GM18858 (cell line): ENCODE measurements at regions not wholly inside any gene's neighbourhood (a gene's known extent, or its start where the extent isn't known, plus 50 kb on each side); places are given as distances from the start of the nearest gene placed in this dataset.
A peak's percentile ranks its signal among the peaks of the same experiment; 100 is the strongest.

Experiments used
- ATAC-seq: cut with Tn5 transposase; IDR thresholded peaks from one replicate; pipeline ENCODE4 v1.9.1; 2021; ENCODE audit not compliant: unreplicated experiment

DNA sequence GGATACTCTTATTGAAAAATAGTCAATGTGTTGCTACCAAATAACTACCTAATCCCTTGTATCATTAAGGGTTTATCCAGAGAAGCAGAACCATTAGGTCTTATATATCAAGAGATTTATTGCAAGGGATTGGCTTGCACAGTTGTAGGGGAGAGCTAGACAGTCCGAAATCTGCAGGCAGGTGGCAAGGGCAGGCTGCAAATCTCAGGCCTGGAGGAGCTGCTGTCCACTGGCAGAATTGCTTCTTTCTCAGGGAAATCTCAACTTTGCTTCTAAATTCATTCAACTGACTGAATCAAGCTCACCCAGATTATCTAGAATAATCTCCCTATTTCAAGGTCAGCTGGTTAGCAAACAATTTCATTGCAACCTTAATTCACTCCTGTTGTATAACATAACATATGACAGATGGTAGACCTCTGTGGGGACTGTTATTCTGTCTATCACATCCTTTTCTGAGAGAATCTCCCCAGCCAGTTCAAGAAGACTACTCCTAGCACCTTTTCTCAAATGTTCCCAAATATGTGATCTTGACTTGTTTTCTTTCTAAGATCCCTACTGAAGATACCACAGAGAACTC lies 194.2 kb downstream of the NHLRC3 start:
- no peak for ATAC-seq

DNA sequence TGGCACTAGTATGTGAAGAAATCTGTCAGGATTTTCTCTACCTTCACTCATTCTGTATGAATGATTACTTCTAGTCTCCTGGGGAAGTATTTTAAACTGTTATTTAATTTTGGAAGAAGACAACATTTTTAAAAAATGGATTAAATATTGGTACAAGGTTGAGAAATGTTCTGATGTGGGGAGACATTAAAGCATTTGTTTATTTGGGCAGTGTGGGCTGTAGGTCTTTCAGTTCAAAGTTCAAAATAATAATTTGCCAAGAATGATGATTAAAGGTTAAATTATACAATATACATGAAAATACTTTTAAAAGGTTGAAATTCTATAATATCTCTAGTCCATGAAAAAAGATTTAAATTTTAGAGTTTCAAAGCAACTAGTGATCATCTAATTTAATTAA lies 194.7 kb downstream of the NHLRC3 start:
- no peak for ATAC-seq

GRCh38 chr13:39233519-39233918 lies 195.3 kb downstream of the NHLRC3 start:
- ATAC-seq, result no peak

GRCh38 chr13:39244561-39245230 lies 206.4 kb downstream of the NHLRC3 start:
- ATAC-seq, result no peak

DNA sequence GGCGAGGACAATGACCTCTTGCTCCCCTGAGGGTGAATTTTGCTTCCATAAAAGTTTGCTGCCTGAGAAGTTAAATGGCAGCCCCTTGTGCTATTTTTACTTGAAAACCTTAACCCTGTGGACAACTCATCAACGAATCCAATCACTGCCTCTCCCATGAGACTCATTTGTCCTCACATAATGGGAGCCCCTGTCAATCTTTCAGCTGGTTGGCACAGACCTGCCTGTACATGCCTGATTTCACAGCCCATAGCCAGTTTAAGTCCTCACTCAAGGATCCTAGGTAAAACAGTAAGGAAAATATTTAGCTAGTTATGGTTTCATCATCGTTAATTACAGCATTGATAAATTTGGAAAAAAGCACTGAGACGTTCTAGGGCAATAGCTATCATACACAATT lies 207.4 kb downstream of the NHLRC3 start:
- no peak for ATAC-seq

- ATAC-seq, result no peak
Observed at GRCh38 chr13:39249982-39250381, 211.7 kb downstream of the NHLRC3 start.

DNA sequence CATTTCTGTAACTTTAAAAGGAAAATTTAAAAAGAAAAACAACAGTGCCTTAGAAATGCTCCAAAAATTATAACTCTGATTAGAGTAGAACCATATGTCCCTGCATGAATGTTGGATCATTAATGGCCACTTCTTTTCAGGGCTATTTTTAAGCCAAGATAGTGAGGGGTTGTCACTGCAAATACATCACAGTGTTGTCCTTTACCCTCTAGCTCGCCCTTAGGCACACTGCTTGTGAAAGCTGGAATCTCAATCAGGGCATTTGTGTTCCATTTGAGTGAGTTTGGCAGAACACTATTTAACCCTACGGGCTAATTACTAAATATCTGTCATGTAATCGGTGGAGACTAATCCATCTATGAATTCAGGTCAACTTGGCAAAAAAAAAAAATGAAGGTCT lies 212.2 kb downstream of the NHLRC3 start:
- ATAC-seq, result no peak

GRCh38 chr13:39251340-39251739 lies 213.1 kb downstream of the NHLRC3 start:
- ATAC-seq, result no peak

- ATAC-seq, result no peak
Observed at GRCh38 chr13:39253774-39254173, 215.5 kb downstream of the NHLRC3 start.

DNA sequence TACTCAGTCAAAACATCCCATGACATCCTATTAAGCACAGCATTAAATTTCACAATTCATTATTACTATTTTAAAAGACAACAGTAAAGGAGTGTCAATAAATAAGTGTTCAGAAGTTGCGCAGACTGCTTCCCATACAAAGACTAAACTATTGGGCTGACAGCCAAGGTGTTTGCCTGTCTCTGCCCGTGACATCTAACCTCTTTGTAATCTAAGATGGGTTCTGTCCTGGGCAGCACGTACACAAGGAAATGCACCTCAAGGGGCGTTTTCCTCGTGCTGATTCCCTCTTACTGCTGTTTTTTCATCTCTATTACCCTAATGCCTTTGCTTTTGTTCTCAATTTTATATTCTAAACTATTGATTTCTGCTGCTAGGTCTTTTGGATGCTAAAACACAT lies 216.3 kb downstream of the NHLRC3 start:
- ATAC-seq, result no peak

DNA sequence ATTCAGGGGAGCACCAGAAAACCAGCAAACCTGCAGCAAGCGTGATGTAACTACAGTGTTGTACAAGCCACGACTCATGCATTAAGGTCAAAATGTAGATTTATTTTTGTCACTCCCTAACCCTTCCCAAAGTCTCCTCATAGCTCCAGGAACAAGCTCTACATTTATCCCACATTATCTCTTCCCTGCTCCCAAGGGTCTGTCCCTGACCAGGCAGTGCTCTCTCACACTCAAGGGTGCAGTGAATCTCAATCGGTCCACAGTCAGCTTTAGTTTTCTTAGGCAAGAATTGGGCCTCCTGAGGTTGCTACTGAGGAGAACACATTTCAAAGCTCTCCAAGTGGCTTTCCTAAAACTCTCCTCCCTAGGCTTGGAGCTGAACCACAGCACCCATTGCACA lies 219.4 kb downstream of the NHLRC3 start:
- ATAC-seq, result no peak

- peak; percentile 42 for ATAC-seq
Observed at GRCh38 chr13:39259371-39260140, 221.3 kb downstream of the NHLRC3 start.

GRCh38 chr13:39263033-39263432 lies 224.8 kb downstream of the NHLRC3 start:
- peak; percentile 80 for ATAC-seq

DNA sequence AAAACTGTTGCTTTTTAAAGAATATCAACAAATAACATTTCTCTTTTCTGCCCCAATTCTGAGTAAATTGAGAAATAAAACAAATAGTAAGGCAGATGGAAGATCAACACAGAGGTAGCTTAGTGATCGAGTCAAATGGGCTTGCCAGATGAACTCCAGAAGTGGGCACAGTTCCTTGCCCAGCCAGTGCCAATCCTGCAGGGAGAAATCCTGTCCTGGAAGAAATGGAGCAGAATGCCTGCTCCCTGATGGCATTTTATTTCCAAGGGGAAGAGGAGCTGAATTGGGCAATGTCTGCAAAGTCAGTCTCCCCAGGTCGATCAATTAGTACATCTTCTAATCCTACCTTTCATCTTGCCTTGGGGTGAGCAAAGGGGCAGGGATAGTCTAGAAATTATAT lies 225.3 kb downstream of the NHLRC3 start:
- ATAC-seq, result no peak

DNA sequence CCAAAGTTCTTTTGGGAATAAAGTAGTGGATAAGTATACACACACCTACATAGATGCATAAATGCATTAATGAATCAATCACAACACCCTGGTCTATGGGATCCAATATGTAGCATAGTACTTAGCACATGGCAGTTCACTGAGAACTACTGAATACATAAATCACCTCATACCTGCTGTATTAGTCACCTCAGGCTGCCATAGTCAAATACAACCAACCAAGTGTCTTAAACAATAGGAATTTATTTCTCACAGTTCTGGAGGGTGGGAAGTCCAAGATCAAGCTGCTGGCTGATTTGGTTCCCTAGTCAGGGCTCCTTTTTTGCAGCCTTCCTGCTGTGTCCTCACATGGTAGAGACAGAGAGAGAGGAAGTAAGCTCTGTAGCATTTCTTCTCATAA lies 228.2 kb downstream of the NHLRC3 start:
- ATAC-seq, result no peak

- no peak for ATAC-seq
Observed at GRCh38 chr13:39268398-39268797, 230.1 kb downstream of the NHLRC3 start.

GRCh38 chr13:39269004-39269403 lies 230.7 kb downstream of the NHLRC3 start:
- no peak for ATAC-seq

DNA sequence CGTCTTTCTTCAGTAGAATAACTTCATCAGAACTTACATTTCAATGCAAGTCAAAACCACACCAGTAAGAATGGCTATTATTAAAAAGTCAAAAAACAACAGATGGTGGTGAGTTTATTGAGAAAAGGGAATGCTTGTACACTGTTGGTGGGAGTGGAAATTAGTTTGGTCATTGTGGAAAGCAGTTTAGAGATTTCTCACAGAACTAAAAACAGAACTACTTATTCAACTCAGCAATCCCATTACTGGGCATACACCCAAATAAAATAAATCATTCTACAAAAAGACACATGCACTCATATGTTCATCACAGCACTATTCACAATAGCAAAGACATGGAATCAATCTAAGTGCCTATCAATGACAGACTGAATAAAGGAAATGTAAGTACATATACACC lies 231.2 kb downstream of the NHLRC3 start:
- ATAC-seq, result no peak

GRCh38 chr13:39272994-39273393 lies 234.7 kb downstream of the NHLRC3 start:
- no peak for ATAC-seq

- ATAC-seq, result no peak
Observed at GRCh38 chr13:39273953-39274738, 235.9 kb downstream of the NHLRC3 start.

GRCh38 chr13:39274739-39275325 lies 236.6 kb downstream of the NHLRC3 start:
- ATAC-seq, result no peak
